Loucy (cell line): ENCODE measurements at regions not wholly inside any gene's neighbourhood (a gene's known extent, or its start where the extent isn't known, plus 50 kb on each side); places are given as distances from the start of the nearest gene placed in this dataset.
"Not testable (repeated sequence)": the region's sequence is repeated elsewhere in the genome, so short reads cannot be mapped to it uniquely, and the experiment has no call there.

Experiments
- H2AFZ ChIP-seq: fragments of 200-600 bp; sonication (generic); 2 replicates; pipeline ENCODE4 v1.6.0; 2016; ENCODE audit warnings: antibody characterized with exemption, mild to moderate bottlenecking, low read length, moderate library complexity
- H3F3A ChIP-seq: fragments of 200-600 bp; 2 replicates; pipeline ENCODE4 v1.6.0; 2016; ENCODE audit warnings: antibody characterized with exemption, low read depth, mild to moderate bottlenecking
- H3K27me3 ChIP-seq: fragments of 200-600 bp; sonication (generic); 2 replicates; pipeline ENCODE4 v1.6.1; 2014; ENCODE audit warnings: low read length, mild to moderate bottlenecking; ENCODE audit not compliant: insufficient read depth, poor library complexity, severe bottlenecking
- H3K36me3 ChIP-seq: fragments of 200-600 bp; sonication (generic); 2 replicates; pipeline ENCODE4 v1.6.1; 2016; ENCODE audit warnings: low read length; ENCODE audit not compliant: insufficient read depth
- H3K4me1 ChIP-seq: fragments of 200-600 bp; sonication (generic); 2 replicates; pipeline ENCODE4 v1.5.1; 2014; ENCODE audit warnings: low read length, mild to moderate bottlenecking; ENCODE audit not compliant: insufficient read depth, poor library complexity, severe bottlenecking
- H3K4me2 ChIP-seq: fragments of 200-600 bp; sonication (generic); 2 replicates; pipeline ENCODE4 v1.6.0; 2014; ENCODE audit warnings: antibody characterized with exemption, low read length, low read depth, mild to moderate bottlenecking; ENCODE audit not compliant: poor library complexity, severe bottlenecking
- H3K4me3 ChIP-seq: fragments of 200-600 bp; sonication (generic); 2 replicates; pipeline ENCODE4 v1.5.1; 2014; ENCODE audit warnings: low read length, mild to moderate bottlenecking, mixed read lengths; ENCODE audit not compliant: poor library complexity, severe bottlenecking
- H3K79me2 ChIP-seq: fragments of 200-600 bp; sonication (generic); 2 replicates; pipeline ENCODE4 v1.6.1; 2014; ENCODE audit warnings: low read length; ENCODE audit not compliant: insufficient read depth
- H3K9ac ChIP-seq: fragments of 200-600 bp; sonication (generic); 2 replicates; pipeline ENCODE4 v1.6.0; 2014; ENCODE audit warnings: mild to moderate bottlenecking, low read depth, low read length, moderate library complexity; ENCODE audit not compliant: poor library complexity, severe bottlenecking
- H3K9me2 ChIP-seq: fragments of 200-600 bp; sonication (generic); replicated peaks from 2 replicates; pipeline ENCODE4 v1.6.1; 2016; ENCODE audit warnings: low read depth, low read length, mixed read lengths
- H3K9me3 ChIP-seq: fragments of 200-600 bp; sonication (generic); 2 replicates; pipeline ENCODE4 v1.6.1; 2014; ENCODE audit warnings: mild to moderate bottlenecking, antibody characterized with exemption, low read length, low read depth; ENCODE audit not compliant: insufficient read depth
- H4K20me1 ChIP-seq: fragments of 200-600 bp; sonication (generic); 2 replicates; pipeline ENCODE4 v1.6.0; 2014; ENCODE audit warnings: antibody characterized with exemption, low read length, mild to moderate bottlenecking; ENCODE audit not compliant: insufficient read depth, poor library complexity, severe bottlenecking
- EZH2phosphoT487 ChIP-seq: fragments of 200-600 bp; IDR thresholded peaks from 2 replicates; pipeline ENCODE4 v1.6.1; 2018; ENCODE audit warnings: antibody characterized with exemption, mild to moderate bottlenecking, moderate library complexity, borderline replicate concordance
- TF ChIP-seq, protein P1 (sequence below): fragments of 200-600 bp; sonication (generic); conservative IDR thresholded peaks from 2 replicates; pipeline ENCODE4 v1.5.1; 2014; ENCODE audit warnings: mild to moderate bottlenecking, antibody characterized with exemption, low read length

DNA sequence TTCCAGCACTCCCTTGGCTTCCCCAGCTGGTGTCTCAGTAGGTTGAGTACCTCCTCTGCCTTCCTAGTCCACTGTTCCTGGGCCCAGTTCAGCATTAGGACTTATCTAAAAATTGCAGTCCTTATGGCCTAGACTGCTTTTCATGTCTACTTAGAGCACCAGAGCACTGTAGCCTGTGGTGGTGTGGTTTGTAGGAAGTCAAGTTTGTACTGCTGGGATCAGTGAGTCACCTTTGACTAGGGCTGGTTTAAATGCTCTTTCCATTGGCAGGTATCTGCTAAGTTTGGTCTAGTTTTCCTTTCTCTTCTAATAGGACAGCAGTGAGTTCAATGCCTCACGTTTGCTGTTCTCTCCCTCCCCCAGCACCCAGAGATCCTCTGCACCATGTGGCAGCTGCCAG lies 233.6 kb upstream of the WDFY3 start:
- no peaks in the 10 kb centered on the region for H3K36me3 ChIP-seq

DNA sequence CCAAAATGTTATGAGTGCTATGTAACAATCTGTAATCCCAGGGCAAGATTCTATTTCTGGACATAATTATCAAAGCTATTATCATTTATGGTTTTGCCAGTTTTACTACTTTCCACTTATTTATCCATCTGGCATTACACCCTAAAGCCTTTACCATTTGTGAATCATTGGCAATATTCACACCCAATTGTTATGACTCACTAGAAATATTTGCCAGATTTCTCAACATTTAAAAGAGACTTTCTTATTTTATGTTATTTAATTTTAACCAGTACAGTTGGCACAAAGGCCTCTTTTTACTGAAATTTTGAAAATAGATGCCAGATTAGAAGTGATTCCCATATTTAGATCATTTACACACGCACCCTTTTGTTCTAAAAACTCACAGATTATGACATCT lies 242.7 kb upstream of the WDFY3 start:
- Histone ChIP-seq H4K20me1 (no peaks in the 10 kb centered on the region), H3K36me3 (no peaks in the 10 kb centered on the region), H3K9ac (no peak overlapping the region), H3K4me2 (no peak overlapping the region), H3F3A (no peaks in the 10 kb centered on the region), H3K79me2 (no peaks in the 10 kb centered on the region), H3K9me2 (no peaks in the 10 kb centered on the region), H3K4me1 (no peaks in the 10 kb centered on the region), H3K9me3 (no peaks in the 10 kb centered on the region), H3K4me3 (no peak overlapping the region), H3K27me3 (no peaks in the 10 kb centered on the region), H2AFZ (no peak overlapping the region)
- TF ChIP-seq, protein P1, sequence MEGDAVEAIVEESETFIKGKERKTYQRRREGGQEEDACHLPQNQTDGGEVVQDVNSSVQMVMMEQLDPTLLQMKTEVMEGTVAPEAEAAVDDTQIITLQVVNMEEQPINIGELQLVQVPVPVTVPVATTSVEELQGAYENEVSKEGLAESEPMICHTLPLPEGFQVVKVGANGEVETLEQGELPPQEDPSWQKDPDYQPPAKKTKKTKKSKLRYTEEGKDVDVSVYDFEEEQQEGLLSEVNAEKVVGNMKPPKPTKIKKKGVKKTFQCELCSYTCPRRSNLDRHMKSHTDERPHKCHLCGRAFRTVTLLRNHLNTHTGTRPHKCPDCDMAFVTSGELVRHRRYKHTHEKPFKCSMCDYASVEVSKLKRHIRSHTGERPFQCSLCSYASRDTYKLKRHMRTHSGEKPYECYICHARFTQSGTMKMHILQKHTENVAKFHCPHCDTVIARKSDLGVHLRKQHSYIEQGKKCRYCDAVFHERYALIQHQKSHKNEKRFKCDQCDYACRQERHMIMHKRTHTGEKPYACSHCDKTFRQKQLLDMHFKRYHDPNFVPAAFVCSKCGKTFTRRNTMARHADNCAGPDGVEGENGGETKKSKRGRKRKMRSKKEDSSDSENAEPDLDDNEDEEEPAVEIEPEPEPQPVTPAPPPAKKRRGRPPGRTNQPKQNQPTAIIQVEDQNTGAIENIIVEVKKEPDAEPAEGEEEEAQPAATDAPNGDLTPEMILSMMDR, result no peak
- no peak for TF ChIP-seq EZH2phosphoT487

More for the DNA sequence above, 233.6 kb upstream of the WDFY3 start:
- Histone ChIP-seq H3K9me3 (no peaks in the 10 kb centered on the region), H3F3A (no peaks in the 10 kb centered on the region), H3K27me3 (no peaks in the 10 kb centered on the region), H3K4me2 (no peak overlapping the region), H3K9ac (no peak overlapping the region), H3K79me2 (no peaks in the 10 kb centered on the region), H4K20me1 (no peaks in the 10 kb centered on the region), H3K4me3 (no peak overlapping the region), H2AFZ (no peak overlapping the region), H3K4me1 (no peaks in the 10 kb centered on the region), H3K9me2 (no peaks in the 10 kb centered on the region)
- TF ChIP-seq, protein P1, result no peak
- TF ChIP-seq EZH2phosphoT487, result no peak

DNA sequence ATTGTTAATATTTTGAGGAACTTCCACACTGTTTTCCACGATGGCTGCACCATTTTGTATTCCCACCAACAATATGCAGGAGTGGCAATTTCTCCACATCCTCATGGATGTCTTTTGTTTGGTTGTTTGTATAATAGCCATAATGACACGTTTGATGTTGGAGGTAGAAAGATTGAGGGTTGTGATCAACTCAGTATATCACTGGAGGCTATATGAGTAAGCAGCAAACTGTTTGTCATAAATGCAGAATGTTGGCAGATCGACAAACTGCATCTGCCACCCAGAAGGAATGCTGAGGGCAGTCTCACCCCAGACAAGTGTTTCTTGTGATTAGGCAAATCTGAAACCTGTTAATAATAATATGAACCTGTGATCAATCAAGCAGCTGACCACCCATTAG lies 243.9 kb upstream of the WDFY3 start:
- Histone ChIP-seq H3K27me3 (no peaks in the 10 kb centered on the region), H3K4me3 (no peak overlapping the region), H3K79me2 (no peaks in the 10 kb centered on the region), H3K9me3 (no peaks in the 10 kb centered on the region), H3F3A (no peaks in the 10 kb centered on the region), H3K9me2 (no peaks in the 10 kb centered on the region), H3K9ac (no peak overlapping the region), H3K36me3 (no peaks in the 10 kb centered on the region), H3K4me1 (no peaks in the 10 kb centered on the region), H2AFZ (no peak overlapping the region), H4K20me1 (no peaks in the 10 kb centered on the region), H3K4me2 (no peak overlapping the region)
- TF ChIP-seq, protein P1, result no peak
- TF ChIP-seq EZH2phosphoT487, result no peak

DNA sequence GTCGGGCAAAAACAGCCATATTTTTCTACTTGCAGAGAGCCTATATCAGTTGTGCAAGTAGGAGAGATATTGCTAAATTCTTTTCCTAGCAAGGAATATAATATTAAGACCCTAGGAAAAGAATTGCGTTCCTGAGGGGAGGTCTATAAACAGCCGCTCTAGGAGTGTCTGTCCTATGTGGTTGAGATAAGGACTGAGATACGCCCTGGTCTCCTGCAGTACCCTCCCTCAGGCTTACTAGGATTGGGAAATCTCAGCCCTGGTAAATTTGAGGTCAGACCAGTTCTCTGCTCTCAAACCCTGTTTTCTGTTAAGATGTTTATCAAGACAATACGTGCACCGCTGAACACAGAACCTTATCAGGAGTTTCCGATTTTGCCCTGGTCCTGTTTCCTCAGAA lies 250.1 kb upstream of the WDFY3 start:
- not testable (repeated sequence) for H3K27me3 ChIP-seq, H3K4me1 ChIP-seq, H2AFZ ChIP-seq, H3F3A ChIP-seq, H3K4me2 ChIP-seq, H4K20me1 ChIP-seq, H3K9ac ChIP-seq, H3K4me3 ChIP-seq, H3K79me2 ChIP-seq, H3K36me3 ChIP-seq, H3K9me3 ChIP-seq, H3K9me2 ChIP-seq
